ENCODE measurements at regions not wholly inside any gene's neighbourhood (a gene's known extent, or its start where the extent isn't known, plus 50 kb on each side); places are given as distances from the start of the nearest gene placed in this dataset.

DNA sequence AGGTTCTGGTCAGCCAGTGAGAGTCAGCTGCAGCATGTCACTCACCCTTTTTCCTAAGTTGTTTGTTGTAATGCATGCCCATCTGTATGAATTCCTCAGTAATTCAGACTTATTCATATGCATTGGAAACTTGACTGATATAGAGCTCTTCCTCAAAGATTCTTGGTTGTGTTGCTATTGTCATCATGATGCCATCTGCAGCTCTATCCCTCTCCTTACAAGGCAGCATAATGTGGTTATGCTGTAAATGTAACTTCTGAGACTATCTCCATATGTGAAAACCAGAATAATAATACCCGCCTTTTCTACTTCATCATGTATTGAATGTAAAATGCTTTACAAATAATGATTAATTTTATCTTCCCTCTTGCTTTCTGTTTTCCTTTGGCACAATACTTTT lies 252.6 kb upstream of the MTPN start:
- TF ChIP-seq CTCF (IDR thresholded peaks at IDR 0.05 in 8 of 11, conservative IDR thresholded peaks at IDR 0.05 in 3 of 11) (no peak), POLR2AphosphoS5 (IDR thresholded peaks at IDR 0.05) (no peak), POLR2A (IDR thresholded peaks at IDR 0.05) (no peak)
